GM19193 (cell line): ENCODE measurements at regions not wholly inside any gene's neighbourhood (a gene's known extent, or its start where the extent isn't known, plus 50 kb on each side); places are given as distances from the start of the nearest gene placed in this dataset.

Experiments used
- POLR2A ChIP-seq: IDR thresholded peaks from 4 replicates; pipeline ENCODE4 v1.6.1; 2011; ENCODE audit not compliant: insufficient read depth, insufficient read length; ENCODE audit errors: extremely low read depth

GRCh38 chr5:112532654-112533360 is 113.7 kb upstream of the EPB41L4A start:
- no peak for TF ChIP-seq POLR2A

GRCh38 chr5:112533362-112533761 is 114.3 kb upstream of the EPB41L4A start:
- TF ChIP-seq POLR2A, result no peak

- no peak for TF ChIP-seq POLR2A
Observed at GRCh38 chr5:112534067-112534583, 115.0 kb upstream of the EPB41L4A start.

GRCh38 chr5:112534611-112535255 is 115.7 kb upstream of the EPB41L4A start:
- TF ChIP-seq POLR2A, result no peak

GRCh38 chr5:112535356-112535755 is 116.3 kb upstream of the EPB41L4A start:
- no peak for TF ChIP-seq POLR2A

GRCh38 chr5:112546946-112547592 is 128.0 kb upstream of the EPB41L4A start:
- no peak for TF ChIP-seq POLR2A

- no peak for TF ChIP-seq POLR2A
Observed at GRCh38 chr5:112548246-112548881, 129.3 kb upstream of the EPB41L4A start.

- no peak for TF ChIP-seq POLR2A
Observed at GRCh38 chr5:112549127-112549526, 130.1 kb upstream of the EPB41L4A start.

GRCh38 chr5:112549605-112550166 is 130.6 kb upstream of the EPB41L4A start:
- TF ChIP-seq POLR2A, result no peak

- no peak for TF ChIP-seq POLR2A
Observed at GRCh38 chr5:112551419-112552032, 132.4 kb upstream of the EPB41L4A start.

- no peak for TF ChIP-seq POLR2A
Observed at GRCh38 chr5:112552216-112552615, 133.1 kb upstream of the EPB41L4A start.

- no peak for TF ChIP-seq POLR2A
Observed at GRCh38 chr5:112552791-112553190, 133.7 kb upstream of the EPB41L4A start.

GRCh38 chr5:112554101-112554977 is 135.3 kb upstream of the EPB41L4A start:
- no peak for TF ChIP-seq POLR2A
